ENCODE measurements at regions not wholly inside any gene's neighbourhood (a gene's known extent, or its start where the extent isn't known, plus 50 kb on each side); places are given as distances from the start of the nearest gene placed in this dataset.

DNA sequence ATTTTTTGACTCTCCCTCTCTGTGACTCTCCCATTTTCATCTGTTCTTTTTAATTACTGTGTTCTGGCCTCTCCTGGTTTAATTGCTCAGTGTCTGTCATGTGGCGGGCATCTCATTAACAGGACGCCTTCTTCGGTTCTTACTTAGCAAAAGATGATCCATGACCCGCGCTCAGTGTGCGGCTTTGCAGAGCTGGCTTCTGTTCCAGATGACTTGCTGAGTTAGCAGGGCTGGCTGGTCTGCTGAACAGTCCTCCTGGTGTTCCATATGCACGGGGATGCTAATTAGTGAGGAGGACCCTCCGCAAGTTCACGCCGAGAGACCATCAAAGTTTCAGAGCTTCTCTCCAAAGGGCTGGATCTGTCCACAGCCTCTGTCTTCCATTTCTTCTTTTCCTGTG, 258.6 kb upstream of the MKI67 start:
- H3K4me3 ChIP-seq (replicated peaks; ENCODE audit: low read depth, low read length): no peak overlapping the region
- TF ChIP-seq, protein P1, sequence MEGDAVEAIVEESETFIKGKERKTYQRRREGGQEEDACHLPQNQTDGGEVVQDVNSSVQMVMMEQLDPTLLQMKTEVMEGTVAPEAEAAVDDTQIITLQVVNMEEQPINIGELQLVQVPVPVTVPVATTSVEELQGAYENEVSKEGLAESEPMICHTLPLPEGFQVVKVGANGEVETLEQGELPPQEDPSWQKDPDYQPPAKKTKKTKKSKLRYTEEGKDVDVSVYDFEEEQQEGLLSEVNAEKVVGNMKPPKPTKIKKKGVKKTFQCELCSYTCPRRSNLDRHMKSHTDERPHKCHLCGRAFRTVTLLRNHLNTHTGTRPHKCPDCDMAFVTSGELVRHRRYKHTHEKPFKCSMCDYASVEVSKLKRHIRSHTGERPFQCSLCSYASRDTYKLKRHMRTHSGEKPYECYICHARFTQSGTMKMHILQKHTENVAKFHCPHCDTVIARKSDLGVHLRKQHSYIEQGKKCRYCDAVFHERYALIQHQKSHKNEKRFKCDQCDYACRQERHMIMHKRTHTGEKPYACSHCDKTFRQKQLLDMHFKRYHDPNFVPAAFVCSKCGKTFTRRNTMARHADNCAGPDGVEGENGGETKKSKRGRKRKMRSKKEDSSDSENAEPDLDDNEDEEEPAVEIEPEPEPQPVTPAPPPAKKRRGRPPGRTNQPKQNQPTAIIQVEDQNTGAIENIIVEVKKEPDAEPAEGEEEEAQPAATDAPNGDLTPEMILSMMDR (IDR thresholded peaks at IDR 0.05; ENCODE audit: low read length, missing control alignments): no peak
- DNase-seq (ENCODE audit: low read depth): no peak

GRCh38 chr10:128386231-128386630, 260.0 kb upstream of the MKI67 start:
- no peak for DNase-seq (ENCODE audit: low read depth)
- TF ChIP-seq, protein P1 (IDR thresholded peaks at IDR 0.05; ENCODE audit: low read length, missing control alignments): no peak
- H3K4me3 ChIP-seq (replicated peaks; ENCODE audit: low read depth, low read length): no peak overlapping the region

GRCh38 chr10:128386816-128387604, 260.8 kb upstream of the MKI67 start:
- no peak overlapping the region for H3K4me3 ChIP-seq (replicated peaks; ENCODE audit: low read depth, low read length)
- TF ChIP-seq, protein P1 (IDR thresholded peaks at IDR 0.05; ENCODE audit: low read length, missing control alignments): no peak
- DNase-seq (ENCODE audit: low read depth): no peak

- no peak overlapping the region for H3K4me3 ChIP-seq (replicated peaks; ENCODE audit: low read depth, low read length)
- TF ChIP-seq, protein P1 (IDR thresholded peaks at IDR 0.05; ENCODE audit: low read length, missing control alignments): no peak
- no peak for DNase-seq (ENCODE audit: low read depth)
Measured at GRCh38 chr10:128390596-128390995, 264.4 kb upstream of the MKI67 start.

DNA sequence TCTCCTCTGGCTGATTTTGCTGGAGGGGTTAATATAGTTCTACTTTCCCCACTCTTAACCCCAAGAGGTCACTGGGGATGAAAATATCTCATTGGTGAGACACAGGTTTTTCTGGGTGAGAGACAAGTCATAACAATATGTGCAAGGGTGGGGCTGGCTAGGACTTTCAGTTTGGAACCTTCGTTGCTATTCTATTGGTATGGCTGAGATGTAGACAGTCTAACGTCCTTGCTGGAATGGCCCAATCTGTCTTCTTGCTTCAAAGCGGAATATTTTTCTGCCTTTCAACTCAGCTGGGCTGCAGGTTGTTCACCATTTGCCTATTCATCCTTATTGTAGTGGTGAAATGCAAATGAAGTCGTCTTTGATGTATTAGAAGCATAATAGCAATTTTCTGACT, 267.3 kb upstream of the MKI67 start:
- H3K4me3 ChIP-seq (replicated peaks; ENCODE audit: low read depth, low read length): no peak overlapping the region
- TF ChIP-seq, protein P1 (IDR thresholded peaks at IDR 0.05; ENCODE audit: low read length, missing control alignments): no peak
- DNase-seq (ENCODE audit: low read depth): no peak

GRCh38 chr10:128398118-128398517, 271.9 kb upstream of the MKI67 start:
- TF ChIP-seq, protein P1 (IDR thresholded peaks at IDR 0.05; ENCODE audit: low read length, missing control alignments): no peak
- H3K4me3 ChIP-seq (replicated peaks; ENCODE audit: low read depth, low read length): no peak overlapping the region
- no peak for DNase-seq (ENCODE audit: low read depth)

DNA sequence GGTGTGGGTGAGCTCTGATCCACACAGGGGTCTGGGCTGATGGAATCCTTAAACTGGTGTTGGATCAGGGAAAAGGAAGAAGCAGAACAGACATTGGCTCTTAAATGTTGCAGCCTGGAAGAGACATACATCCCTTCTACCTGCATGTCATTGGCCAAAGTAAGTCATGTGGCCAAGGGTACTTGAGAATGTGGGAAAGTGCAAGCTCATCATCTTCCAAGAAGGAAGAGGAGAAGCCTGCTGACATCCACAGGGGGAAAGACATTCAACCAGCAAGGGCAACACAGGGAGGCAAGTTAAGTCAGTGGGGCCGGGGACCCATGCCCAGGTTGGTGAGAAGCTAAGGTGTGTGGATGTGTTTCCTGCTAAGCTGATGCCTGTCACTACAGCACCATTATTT, 272.8 kb upstream of the MKI67 start:
- no peak for DNase-seq (ENCODE audit: low read depth)
- TF ChIP-seq, protein P1 (IDR thresholded peaks at IDR 0.05; ENCODE audit: low read length, missing control alignments): no peak
- H3K4me3 ChIP-seq (replicated peaks; ENCODE audit: low read depth, low read length): no peak overlapping the region

Data from fibroblast of pulmonary artery (primary cell).